Epithelial cell of proximal tubule (primary cell): ENCODE measurements at regions not wholly inside any gene's neighbourhood (a gene's known extent, or its start where the extent isn't known, plus 50 kb on each side); places are given as distances from the start of the nearest gene placed in this dataset.

Experiments
- DNase-seq: peaks from one replicate; pipeline ENCODE4 v3.0.0-alpha.2; 2011; ENCODE audit warnings: low read depth
- H3K4me3 ChIP-seq: 2 replicates; pipeline ENCODE4 v1.5.1; 2011; ENCODE audit warnings: low read depth, mild to moderate bottlenecking, low read length
- TF ChIP-seq, protein P1 (sequence below): conservative IDR thresholded peaks from 2 replicates; pipeline ENCODE4 v1.5.1; 2012; ENCODE audit warnings: low read depth, mild to moderate bottlenecking, low read length

DNA sequence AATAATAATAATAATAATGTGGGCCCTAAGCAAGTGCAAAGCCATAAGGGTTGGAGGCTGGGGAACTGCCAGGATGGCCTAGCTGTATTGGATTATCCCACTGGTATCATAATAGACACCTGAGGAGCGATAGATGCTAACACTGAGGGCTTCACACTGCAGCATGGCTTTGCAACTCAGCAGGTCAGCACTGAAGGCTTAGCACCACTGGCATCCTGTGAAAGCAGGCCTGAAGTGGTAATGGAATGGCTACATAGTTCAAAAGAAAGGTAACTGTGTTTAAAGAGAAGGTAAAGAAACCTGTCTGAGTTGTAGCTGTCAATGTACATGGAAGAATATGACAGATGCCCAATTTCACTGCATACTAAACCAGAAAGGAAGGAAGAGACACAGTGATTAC is 359.0 kb downstream of the OSTF1 start:
- no peak for DNase-seq
- TF ChIP-seq, protein P1, sequence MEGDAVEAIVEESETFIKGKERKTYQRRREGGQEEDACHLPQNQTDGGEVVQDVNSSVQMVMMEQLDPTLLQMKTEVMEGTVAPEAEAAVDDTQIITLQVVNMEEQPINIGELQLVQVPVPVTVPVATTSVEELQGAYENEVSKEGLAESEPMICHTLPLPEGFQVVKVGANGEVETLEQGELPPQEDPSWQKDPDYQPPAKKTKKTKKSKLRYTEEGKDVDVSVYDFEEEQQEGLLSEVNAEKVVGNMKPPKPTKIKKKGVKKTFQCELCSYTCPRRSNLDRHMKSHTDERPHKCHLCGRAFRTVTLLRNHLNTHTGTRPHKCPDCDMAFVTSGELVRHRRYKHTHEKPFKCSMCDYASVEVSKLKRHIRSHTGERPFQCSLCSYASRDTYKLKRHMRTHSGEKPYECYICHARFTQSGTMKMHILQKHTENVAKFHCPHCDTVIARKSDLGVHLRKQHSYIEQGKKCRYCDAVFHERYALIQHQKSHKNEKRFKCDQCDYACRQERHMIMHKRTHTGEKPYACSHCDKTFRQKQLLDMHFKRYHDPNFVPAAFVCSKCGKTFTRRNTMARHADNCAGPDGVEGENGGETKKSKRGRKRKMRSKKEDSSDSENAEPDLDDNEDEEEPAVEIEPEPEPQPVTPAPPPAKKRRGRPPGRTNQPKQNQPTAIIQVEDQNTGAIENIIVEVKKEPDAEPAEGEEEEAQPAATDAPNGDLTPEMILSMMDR = no peak
- H3K4me3 ChIP-seq = no peak overlapping the region

DNA sequence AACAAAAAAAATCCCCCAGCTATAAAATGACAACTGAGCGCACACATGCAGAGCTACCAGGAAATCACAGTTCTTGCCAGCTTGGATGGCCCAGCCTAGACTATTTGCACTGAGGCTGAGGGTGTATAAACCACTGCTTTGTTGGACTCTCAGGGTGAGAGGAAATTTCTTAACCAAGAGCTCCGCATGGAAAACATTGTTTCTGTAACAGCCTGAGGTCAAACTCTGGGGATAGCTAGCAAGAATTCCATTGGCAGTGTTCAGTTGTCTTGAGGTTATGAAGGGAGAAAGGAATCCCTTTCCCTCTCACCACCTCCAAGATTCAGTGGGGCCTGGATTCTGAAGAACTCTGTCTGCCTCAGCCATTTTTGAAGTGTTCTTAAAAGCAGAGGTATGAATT is 360.0 kb downstream of the OSTF1 start:
- TF ChIP-seq, protein P1 = no peak
- DNase-seq = no peak

DNA sequence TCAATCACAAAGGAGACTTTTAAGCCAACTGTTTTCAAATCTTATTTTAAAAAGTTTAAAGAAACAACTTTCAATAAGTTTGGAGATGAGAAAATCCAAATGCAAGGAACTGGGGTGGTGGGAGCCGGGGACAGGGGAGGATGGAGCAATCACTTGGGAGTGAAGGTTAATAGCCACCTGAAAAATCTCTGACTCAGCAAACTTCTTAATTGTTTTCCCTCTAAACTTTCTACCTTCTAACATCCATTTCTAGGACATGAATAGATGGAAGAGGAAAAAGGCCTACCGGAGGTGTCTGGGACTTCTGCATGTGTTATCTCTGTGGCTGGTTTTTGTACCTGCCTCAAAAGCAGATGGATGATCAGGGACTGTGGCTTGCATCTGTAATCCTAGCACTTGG is 360.6 kb downstream of the OSTF1 start:
- TF ChIP-seq, protein P1 = no peak
- DNase-seq = no peak
- no peak overlapping the region for H3K4me3 ChIP-seq

More for the DNA sequence above, 360.0 kb downstream of the OSTF1 start:
- H3K4me3 ChIP-seq = no peak overlapping the region

DNA sequence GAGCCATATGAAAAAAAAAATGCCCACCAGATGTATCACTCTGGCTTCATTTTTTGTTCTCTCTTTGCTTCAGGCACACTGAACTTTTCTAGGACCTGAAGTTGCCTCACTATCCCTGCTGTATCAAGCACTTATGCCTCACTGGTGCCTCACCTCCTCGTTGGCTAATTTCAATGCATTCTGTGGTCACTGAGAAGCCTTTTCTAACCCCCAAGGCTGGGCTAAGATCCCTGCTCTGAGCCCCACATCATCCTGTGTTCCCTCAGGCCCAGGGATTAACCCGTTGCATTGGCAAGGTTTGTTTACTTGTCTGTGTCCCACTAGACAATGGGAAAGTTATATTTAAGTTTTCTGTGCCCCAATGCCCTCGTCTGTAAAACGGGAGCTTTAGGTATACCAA is 362.7 kb downstream of the OSTF1 start:
- no peak for DNase-seq
- H3K4me3 ChIP-seq = no peak overlapping the region
- TF ChIP-seq, protein P1 = no peak

DNA sequence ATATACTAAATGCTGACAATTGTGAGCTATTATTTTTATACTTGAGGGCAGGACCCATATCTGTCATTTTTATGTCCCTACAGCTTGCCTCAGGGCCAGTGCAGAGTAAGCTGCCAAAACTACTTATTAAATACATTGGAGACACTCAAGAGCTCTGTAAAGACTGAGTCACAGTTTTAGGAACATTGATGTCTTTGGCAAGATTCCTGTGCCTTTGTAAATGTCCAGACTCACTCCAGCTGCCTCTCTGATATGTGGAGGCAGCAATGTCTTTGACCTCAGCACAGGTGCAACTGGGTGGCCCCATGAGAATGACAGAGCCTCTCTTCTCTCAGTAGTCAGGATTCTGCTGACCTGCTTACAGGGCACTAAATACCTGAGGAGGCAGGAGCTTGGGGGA is 363.2 kb downstream of the OSTF1 start:
- no peak for DNase-seq
- H3K4me3 ChIP-seq = no peak overlapping the region
- TF ChIP-seq, protein P1 = no peak

DNA sequence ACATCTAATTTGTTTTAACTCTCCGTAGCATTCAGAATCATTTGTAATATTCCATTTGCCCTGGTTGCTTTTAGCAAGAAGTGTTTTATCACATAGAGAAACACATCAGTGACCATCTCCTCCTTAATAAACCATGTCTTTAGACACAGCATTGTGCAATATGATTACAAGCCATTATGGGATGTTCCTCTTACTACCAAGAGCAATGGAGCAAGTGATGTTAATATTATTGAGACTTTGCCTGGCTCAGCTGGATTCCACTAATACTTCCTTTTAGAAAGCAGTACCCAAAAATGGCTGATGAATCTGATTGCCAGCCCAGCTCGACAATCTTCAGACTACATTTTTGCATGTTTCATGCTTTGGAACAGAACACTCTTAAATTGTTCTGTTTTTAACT is 364.2 kb downstream of the OSTF1 start:
- no peak for DNase-seq
- TF ChIP-seq, protein P1 = no peak

DNA sequence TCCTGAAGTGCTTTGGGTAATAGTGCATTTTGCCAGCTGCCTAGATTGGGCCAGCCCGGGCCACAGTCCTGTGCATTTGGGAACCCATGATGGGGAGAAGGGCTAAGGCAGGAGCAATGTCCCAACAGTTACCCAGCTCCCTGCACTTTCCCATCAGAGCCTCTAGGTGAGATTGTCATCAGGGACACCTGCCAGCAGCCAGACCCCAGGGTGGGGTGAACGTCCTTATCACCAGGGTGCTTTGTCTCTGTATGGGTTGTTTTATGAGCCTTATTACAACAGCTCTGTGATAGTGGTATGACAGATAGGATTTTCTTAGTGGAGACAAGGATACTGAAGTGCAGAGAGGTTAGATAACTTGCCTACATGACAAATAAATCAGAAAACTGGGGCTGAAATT is 365.7 kb downstream of the OSTF1 start:
- no peak for DNase-seq
- no peak overlapping the region for H3K4me3 ChIP-seq
- TF ChIP-seq, protein P1 = no peak

More for the DNA sequence above, 364.2 kb downstream of the OSTF1 start:
- H3K4me3 ChIP-seq = no peak overlapping the region
